ENCODE measurements at regions not wholly inside any gene's neighbourhood (a gene's known extent, or its start where the extent isn't known, plus 50 kb on each side); places are given as distances from the start of the nearest gene placed in this dataset.

DNA sequence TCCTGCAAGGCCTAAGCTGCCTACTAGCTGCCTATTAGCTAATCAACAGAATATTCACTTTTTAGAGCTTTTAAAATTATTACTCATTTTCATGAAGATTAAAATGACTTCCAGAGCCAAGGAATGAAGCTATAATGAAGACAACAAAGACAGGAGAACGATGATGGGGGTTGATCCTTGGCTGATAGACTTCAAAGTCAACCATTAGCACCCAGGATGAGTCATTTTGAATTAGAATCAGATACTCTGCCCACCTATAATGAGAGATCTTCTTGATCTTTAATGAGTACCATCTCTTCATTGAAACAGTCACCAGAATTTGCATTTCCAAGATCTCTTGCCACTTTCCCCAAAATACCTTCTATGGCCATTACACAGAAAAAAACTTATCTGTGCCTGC is 56.7 kb upstream of the CDYL start (continued):
- no peak for TF ChIP-seq CREB1 (CRISPR knock-in tag; IDR thresholded peaks at IDR 0.05; ENCODE audit: low read depth)
- TF ChIP-seq EZH2 (IDR thresholded peaks at IDR 0.05; ENCODE audit: low read depth, unreplicated experiment), result no peak

DNA sequence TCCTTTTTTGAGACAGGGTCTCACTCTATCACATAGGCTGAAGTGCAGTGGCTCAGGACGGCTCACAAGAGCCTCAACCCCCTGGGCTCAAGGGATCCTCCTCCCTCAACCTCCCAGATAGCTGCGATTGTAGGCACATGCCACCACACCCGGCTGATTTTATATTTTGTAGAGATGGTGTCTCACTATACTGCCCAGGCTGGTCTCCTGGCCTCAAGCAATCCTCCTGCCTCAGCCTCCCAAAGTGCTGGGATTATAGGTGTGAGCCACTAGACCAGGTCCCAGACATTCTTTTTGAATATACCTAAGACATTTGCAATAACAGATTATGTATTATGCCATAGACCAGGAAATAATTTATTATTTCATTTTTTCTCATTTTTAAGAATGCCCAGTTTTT is 58.3 kb upstream of the CDYL start:
- no peak overlapping the region for H3K4me3 ChIP-seq
- no peaks in the 10 kb centered on the region for H3K36me3 Mint-ChIP-seq (ENCODE audit: low read depth)
- H3K27me3 ChIP-seq (ENCODE audit: insufficient read depth), result no peaks in the 10 kb centered on the region
- H3F3A ChIP-seq (replicated peaks; ENCODE audit: low read depth), result no peaks in the 10 kb centered on the region
- H3K4me1 ChIP-seq (ENCODE audit: insufficient read depth), result peaks cover 12% of the 10 kb centered on the region
- DNase-seq (ENCODE audit: low spot score) (no peak), ATAC-seq (no peak)
- no peaks in the 10 kb centered on the region for H3K36me3 ChIP-seq (ENCODE audit: insufficient read depth)
- H3K79me2 ChIP-seq (replicated peaks; ENCODE audit: insufficient read depth), result no peaks in the 10 kb centered on the region
- H3K4me1 Mint-ChIP-seq, result peaks cover 15% of the 10 kb centered on the region
- H4K20me1 ChIP-seq (replicated peaks; ENCODE audit: insufficient read depth), result no peaks in the 10 kb centered on the region
- no peak overlapping the region for H3K27ac Mint-ChIP-seq
- H3K27ac ChIP-seq (ENCODE audit: low read depth), result no peak overlapping the region
- H2AFZ ChIP-seq, result no peak overlapping the region
- no peak overlapping the region for H3K4me2 ChIP-seq
- TF ChIP-seq POLR2AphosphoS5 (IDR thresholded peaks at IDR 0.05; ENCODE audit: low read depth) (no peak), CREB1 (CRISPR knock-in tag; IDR thresholded peaks at IDR 0.05; ENCODE audit: low read depth) (no peak), CTCF (conservative IDR thresholded peaks at IDR 0.05; ENCODE audit: low read depth in 2 of 2) (no peak), STAT1 (IDR thresholded peaks at IDR 0.05; ENCODE audit: unreplicated experiment) (no peak), JUNB (IDR thresholded peaks at IDR 0.05; ENCODE audit: unreplicated experiment) (no peak), EZH2phosphoT487 (IDR thresholded peaks at IDR 0.05; ENCODE audit: unreplicated experiment) (no peak), NANOG (IDR thresholded peaks at IDR 0.05; ENCODE audit: borderline replicate concordance) (no peak), ZNF114 (CRISPR knock-in tag; IDR thresholded peaks at IDR 0.05) (no peak), EZH2 (IDR thresholded peaks at IDR 0.05; ENCODE audit: low read depth, unreplicated experiment) (no peak), ZNF331 (CRISPR knock-in tag; IDR thresholded peaks at IDR 0.05; ENCODE audit: low read depth) (no peak)
- TF ChIP-seq, protein P1, sequence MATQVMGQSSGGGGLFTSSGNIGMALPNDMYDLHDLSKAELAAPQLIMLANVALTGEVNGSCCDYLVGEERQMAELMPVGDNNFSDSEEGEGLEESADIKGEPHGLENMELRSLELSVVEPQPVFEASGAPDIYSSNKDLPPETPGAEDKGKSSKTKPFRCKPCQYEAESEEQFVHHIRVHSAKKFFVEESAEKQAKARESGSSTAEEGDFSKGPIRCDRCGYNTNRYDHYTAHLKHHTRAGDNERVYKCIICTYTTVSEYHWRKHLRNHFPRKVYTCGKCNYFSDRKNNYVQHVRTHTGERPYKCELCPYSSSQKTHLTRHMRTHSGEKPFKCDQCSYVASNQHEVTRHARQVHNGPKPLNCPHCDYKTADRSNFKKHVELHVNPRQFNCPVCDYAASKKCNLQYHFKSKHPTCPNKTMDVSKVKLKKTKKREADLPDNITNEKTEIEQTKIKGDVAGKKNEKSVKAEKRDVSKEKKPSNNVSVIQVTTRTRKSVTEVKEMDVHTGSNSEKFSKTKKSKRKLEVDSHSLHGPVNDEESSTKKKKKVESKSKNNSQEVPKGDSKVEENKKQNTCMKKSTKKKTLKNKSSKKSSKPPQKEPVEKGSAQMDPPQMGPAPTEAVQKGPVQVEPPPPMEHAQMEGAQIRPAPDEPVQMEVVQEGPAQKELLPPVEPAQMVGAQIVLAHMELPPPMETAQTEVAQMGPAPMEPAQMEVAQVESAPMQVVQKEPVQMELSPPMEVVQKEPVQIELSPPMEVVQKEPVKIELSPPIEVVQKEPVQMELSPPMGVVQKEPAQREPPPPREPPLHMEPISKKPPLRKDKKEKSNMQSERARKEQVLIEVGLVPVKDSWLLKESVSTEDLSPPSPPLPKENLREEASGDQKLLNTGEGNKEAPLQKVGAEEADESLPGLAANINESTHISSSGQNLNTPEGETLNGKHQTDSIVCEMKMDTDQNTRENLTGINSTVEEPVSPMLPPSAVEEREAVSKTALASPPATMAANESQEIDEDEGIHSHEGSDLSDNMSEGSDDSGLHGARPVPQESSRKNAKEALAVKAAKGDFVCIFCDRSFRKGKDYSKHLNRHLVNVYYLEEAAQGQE (IDR thresholded peaks at IDR 0.05; ENCODE audit: unreplicated experiment), result no peak
- TF ChIP-seq, protein P2, sequence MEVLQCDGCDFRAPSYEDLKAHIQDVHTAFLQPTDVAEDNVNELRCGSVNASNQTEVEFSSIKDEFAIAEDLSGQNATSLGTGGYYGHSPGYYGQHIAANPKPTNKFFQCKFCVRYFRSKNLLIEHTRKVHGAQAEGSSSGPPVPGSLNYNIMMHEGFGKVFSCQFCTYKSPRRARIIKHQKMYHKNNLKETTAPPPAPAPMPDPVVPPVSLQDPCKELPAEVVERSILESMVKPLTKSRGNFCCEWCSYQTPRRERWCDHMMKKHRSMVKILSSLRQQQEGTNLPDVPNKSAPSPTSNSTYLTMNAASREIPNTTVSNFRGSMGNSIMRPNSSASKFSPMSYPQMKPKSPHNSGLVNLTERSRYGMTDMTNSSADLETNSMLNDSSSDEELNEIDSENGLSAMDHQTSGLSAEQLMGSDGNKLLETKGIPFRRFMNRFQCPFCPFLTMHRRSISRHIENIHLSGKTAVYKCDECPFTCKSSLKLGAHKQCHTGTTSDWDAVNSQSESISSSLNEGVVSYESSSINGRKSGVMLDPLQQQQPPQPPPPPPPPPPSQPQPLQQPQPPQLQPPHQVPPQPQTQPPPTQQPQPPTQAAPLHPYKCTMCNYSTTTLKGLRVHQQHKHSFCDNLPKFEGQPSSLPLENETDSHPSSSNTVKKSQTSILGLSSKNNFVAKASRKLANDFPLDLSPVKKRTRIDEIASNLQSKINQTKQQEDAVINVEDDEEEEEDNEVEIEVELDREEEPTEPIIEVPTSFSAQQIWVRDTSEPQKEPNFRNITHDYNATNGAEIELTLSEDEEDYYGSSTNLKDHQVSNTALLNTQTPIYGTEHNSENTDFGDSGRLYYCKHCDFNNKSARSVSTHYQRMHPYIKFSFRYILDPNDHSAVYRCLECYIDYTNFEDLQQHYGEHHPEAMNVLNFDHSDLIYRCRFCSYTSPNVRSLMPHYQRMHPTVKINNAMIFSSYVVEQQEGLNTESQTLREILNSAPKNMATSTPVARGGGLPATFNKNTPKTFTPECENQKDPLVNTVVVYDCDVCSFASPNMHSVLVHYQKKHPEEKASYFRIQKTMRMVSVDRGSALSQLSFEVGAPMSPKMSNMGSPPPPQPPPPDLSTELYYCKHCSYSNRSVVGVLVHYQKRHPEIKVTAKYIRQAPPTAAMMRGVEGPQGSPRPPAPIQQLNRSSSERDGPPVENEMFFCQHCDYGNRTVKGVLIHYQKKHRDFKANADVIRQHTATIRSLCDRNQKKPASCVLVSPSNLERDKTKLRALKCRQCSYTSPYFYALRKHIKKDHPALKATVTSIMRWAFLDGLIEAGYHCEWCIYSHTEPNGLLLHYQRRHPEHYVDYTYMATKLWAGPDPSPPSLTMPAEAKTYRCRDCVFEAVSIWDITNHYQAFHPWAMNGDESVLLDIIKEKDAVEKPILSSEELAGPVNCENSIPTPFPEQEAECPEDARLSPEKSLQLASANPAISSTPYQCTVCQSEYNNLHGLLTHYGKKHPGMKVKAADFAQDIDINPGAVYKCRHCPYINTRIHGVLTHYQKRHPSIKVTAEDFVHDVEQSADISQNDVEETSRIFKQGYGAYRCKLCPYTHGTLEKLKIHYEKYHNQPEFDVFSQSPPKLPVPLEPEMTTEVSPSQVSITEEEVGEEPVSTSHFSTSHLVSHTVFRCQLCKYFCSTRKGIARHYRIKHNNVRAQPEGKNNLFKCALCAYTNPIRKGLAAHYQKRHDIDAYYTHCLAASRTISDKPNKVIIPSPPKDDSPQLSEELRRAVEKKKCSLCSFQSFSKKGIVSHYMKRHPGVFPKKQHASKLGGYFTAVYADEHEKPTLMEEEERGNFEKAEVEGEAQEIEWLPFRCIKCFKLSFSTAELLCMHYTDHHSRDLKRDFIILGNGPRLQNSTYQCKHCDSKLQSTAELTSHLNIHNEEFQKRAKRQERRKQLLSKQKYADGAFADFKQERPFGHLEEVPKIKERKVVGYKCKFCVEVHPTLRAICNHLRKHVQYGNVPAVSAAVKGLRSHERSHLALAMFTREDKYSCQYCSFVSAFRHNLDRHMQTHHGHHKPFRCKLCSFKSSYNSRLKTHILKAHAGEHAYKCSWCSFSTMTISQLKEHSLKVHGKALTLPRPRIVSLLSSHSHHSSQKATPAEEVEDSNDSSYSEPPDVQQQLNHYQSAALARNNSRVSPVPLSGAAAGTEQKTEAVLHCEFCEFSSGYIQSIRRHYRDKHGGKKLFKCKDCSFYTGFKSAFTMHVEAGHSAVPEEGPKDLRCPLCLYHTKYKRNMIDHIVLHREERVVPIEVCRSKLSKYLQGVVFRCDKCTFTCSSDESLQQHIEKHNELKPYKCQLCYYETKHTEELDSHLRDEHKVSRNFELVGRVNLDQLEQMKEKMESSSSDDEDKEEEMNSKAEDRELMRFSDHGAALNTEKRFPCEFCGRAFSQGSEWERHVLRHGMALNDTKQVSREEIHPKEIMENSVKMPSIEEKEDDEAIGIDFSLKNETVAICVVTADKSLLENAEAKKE (CRISPR knock-in tag; IDR thresholded peaks at IDR 0.05), result no peak
- TF ChIP-seq, protein P3, sequence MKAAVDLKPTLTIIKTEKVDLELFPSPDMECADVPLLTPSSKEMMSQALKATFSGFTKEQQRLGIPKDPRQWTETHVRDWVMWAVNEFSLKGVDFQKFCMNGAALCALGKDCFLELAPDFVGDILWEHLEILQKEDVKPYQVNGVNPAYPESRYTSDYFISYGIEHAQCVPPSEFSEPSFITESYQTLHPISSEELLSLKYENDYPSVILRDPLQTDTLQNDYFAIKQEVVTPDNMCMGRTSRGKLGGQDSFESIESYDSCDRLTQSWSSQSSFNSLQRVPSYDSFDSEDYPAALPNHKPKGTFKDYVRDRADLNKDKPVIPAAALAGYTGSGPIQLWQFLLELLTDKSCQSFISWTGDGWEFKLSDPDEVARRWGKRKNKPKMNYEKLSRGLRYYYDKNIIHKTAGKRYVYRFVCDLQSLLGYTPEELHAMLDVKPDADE (IDR thresholded peaks at IDR 0.05), result no peak
- no peak overlapping the region for H3K4me3 Mint-ChIP-seq
- H3K9me2 ChIP-seq (ENCODE audit: insufficient read depth), result no peaks in the 10 kb centered on the region
- H3K27me3 Mint-ChIP-seq (ENCODE audit: insufficient read depth, low read depth, poor library complexity), result peaks cover 8% of the 10 kb centered on the region
- H3K9me3 Mint-ChIP-seq, result no peaks in the 10 kb centered on the region

All from GM23338 (cell line).